CD4-positive, alpha-beta T cell (primary cell): ENCODE measurements at regions not wholly inside any gene's neighbourhood (a gene's known extent, or its start where the extent isn't known, plus 50 kb on each side); places are given as distances from the start of the nearest gene placed in this dataset.

ENCODE experiments used
- ATAC-seq: fragments of 200-7000 bp; cut with Tn5 transposase; one replicate; pipeline ENCODE4 v1.10.0; 2022; ENCODE audit warnings: mild to moderate bottlenecking; ENCODE audit not compliant: poor library complexity
- CTCF ChIA-PET: fragments of 350-600 bp; sonication (Branson Sonifier 250); formaldehyde crosslinking; loops from one replicate; lab custom pipeline; 2021; ENCODE audit warnings: antibody characterized with exemption, inconsistent platforms; lab: Charles Lee
- POLR2A ChIA-PET: fragments of 350-600 bp; sonication (Branson Sonifier 250); formaldehyde crosslinking; loops from one replicate; lab custom pipeline; 2021; ENCODE audit warnings: antibody characterized with exemption, inconsistent platforms; lab: Charles Lee
- DNase-seq, 14 experiments: peaks; one replicate each; pipeline ENCODE4 v3.0.0-alpha.2; 2013 to 2020; ENCODE audit warnings: mixed read lengths in 2 of 14
- H3K27ac ChIP-seq, 2 donors: one replicate each; pipeline versions ENCODE4 v1.5.1 to v1.7.0; 2013; ENCODE audit warnings: low read length in 2 of 2, low read depth in 1 of 2, mild to moderate bottlenecking in 1 of 2
- H3K27me3 ChIP-seq, 2 experiments: 1 replicate in 1 of 2; 2 replicates in 1 of 2; pipeline versions ENCODE4 v1.6.1 to v1.7.0; 2013; ENCODE audit warnings: low read length in 2 of 2, control low read depth in 1 of 2, mild to moderate bottlenecking in 1 of 2, moderate library complexity in 1 of 2; ENCODE audit not compliant: insufficient read depth in 2 of 2, control insufficient read depth in 1 of 2
- H3K36me3 ChIP-seq: one replicate; pipeline ENCODE4 v1.6.1; 2013; ENCODE audit warnings: low read length, control low read depth; ENCODE audit not compliant: insufficient read depth
- H3K4me1 ChIP-seq: one replicate; pipeline ENCODE4 v1.6.1; 2013; ENCODE audit warnings: low read length, control low read depth; ENCODE audit not compliant: insufficient read depth
- H3K4me3 ChIP-seq: one replicate; pipeline ENCODE4 v1.5.1; 2013; ENCODE audit warnings: mild to moderate bottlenecking, low read length, moderate library complexity
- H3K9me3 ChIP-seq, 2 experiments: 1 replicate in 1 of 2; 2 replicates in 1 of 2; pipeline versions ENCODE4 v1.6.1 to v1.7.0; 2013; ENCODE audit warnings: low read length in 2 of 2, mild to moderate bottlenecking in 2 of 2, control low read depth in 1 of 2, moderate library complexity in 1 of 2; ENCODE audit not compliant: control insufficient read depth in 1 of 2, insufficient read depth in 1 of 2
- H3K27ac Mint-ChIP-seq: one replicate; pipeline ENCODE4 v1.8.0; 2020; ENCODE audit warnings: mixed read lengths
- H3K27me3 Mint-ChIP-seq: one replicate; pipeline ENCODE4 v1.8.0; 2021; ENCODE audit warnings: mixed read lengths
- H3K36me3 Mint-ChIP-seq: one replicate; pipeline ENCODE4 v1.8.0; 2021; ENCODE audit warnings: low read depth, mixed read lengths
- H3K4me1 Mint-ChIP-seq: one replicate; pipeline ENCODE4 v1.8.0; 2021; ENCODE audit warnings: low read depth, mixed read lengths
- H3K4me3 Mint-ChIP-seq: one replicate; pipeline ENCODE4 v1.8.0; 2020; ENCODE audit warnings: mild to moderate bottlenecking, mixed read lengths
- H3K9me3 Mint-ChIP-seq: one replicate; pipeline ENCODE4 v1.8.0; 2020; ENCODE audit warnings: mixed read lengths
- CTCF ChIP-seq: fragments of 200-600 bp; IDR thresholded peaks from one replicate; pipeline ENCODE4 v1.8.0; 2022; ENCODE audit warnings: antibody characterized with exemption, mild to moderate bottlenecking
- intact Hi-C, 2 experiments: fragments of 100-400 bp; cut with DNase I in 1 of 2; cut with micrococcal nuclease in 1 of 2; formaldehyde crosslinking; loops; one replicate each; pipeline versions ENCODE4 v1.15.1 to v1.9.0; 2023 to 2025; cut with DNase I, micrococcal nuclease

DNA sequence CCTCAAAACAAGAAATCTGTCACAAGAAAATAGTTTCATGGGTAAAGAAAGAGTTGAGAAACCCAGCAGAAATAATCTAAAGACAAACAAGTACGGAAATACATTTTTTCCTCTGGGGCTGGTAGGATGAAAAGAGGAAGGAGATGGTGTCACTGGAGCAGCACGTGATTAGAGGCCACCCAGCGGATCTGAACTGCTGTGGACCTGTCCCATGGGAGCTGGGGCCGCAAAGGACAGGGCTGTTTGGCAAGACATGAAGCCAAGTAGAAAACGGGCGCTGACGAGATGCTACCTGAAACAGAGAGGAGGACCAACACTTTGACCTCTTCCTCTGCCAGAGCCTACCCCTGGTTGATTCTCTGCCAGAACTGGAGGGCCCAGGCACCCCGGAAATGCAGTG lies 295.4 kb upstream of the ATP5MC3 start:
- Histone ChIP-seq H3K27ac (no peak overlapping the region), H3K9me3 (no peaks in the 10 kb centered on the region), H3K4me3 (no peak overlapping the region), H3K27me3 (no peaks in the 10 kb centered on the region), H3K4me1 (no peaks in the 10 kb centered on the region), H3K36me3 (no peaks in the 10 kb centered on the region)
- ATAC-seq (no peak), DNase-seq (peak in 1 of 14 experiments; percentile 2)
- Mint-ChIP-seq H3K27me3 (no peaks in the 10 kb centered on the region), H3K9me3 (no peaks in the 10 kb centered on the region), H3K4me1 (no peaks in the 10 kb centered on the region), H3K36me3 (no peaks in the 10 kb centered on the region), H3K4me3 (no peak overlapping the region), H3K27ac (no peak overlapping the region)
- no peak for TF ChIP-seq CTCF
- ChIA-PET CTCF (no interaction called here), POLR2A (no interaction called here)
- intact Hi-C loops = no loop called here

DNA sequence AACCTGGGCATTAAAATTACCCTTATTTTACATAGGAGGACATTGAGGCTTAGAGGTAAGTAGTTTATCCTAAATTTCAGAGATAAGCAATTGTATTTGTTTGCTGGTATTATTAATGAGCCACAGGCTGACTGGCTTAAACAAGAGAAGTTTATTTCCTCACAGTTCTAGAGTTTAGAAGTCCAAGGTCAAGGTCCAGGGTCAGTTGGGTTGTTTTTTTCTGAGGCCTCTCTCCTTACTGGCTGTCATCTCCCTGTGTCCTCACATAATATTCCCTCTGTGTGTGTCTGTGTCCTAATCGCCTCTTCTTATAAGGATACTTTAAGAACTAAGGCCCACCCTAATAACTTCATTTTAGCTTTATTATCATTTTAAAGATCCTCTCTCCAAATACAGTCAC lies 294.9 kb upstream of the ATP5MC3 start:
- POLR2A ChIA-PET = no interaction called here
- Mint-ChIP-seq H3K4me1 (no peaks in the 10 kb centered on the region), H3K27me3 (no peaks in the 10 kb centered on the region), H3K9me3 (no peaks in the 10 kb centered on the region), H3K4me3 (no peak overlapping the region), H3K36me3 (no peaks in the 10 kb centered on the region), H3K27ac (no peak overlapping the region)
- Histone ChIP-seq H3K4me3 (no peak overlapping the region), H3K27me3 (no peaks in the 10 kb centered on the region), H3K4me1 (no peaks in the 10 kb centered on the region), H3K27ac (no peak overlapping the region), H3K36me3 (no peaks in the 10 kb centered on the region), H3K9me3 (no peaks in the 10 kb centered on the region)
- no peak for ATAC-seq
- no peak for DNase-seq
- no peak for TF ChIP-seq CTCF
- intact Hi-C loops = no loop called here
- CTCF ChIA-PET = no interaction called here

DNA sequence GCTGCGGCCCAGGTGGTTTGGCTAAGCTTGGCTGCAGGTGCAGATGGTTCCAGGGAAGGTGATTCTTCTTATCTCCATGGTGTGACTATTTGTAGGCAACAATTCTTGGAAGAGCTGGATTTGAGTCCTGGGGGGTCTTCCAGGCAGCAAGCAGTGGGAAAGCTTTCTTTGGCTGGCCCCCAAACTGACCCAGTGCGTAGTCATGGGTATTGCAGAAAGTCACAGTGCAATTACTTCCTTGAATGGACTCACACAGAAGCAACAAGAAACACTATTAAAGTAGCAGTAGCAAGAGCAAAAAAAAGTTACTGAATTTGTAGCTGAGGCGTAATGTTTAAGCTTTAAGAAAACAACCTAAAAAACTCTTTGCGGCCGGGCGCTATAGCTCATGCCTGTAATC lies 293.6 kb upstream of the ATP5MC3 start:
- Mint-ChIP-seq H3K27me3 (no peaks in the 10 kb centered on the region), H3K4me1 (no peaks in the 10 kb centered on the region), H3K4me3 (no peak overlapping the region), H3K27ac (no peak overlapping the region), H3K9me3 (no peaks in the 10 kb centered on the region), H3K36me3 (no peaks in the 10 kb centered on the region)
- ChIA-PET POLR2A (no interaction called here), CTCF (no interaction called here)
- no peak for TF ChIP-seq CTCF
- ATAC-seq (no peak), DNase-seq (no peak)
- H3K4me1 ChIP-seq = no peaks in the 10 kb centered on the region
- no peak overlapping the region for H3K27ac ChIP-seq
- intact Hi-C loops = no loop called here
- no peaks in the 10 kb centered on the region for H3K36me3 ChIP-seq
- H3K9me3 ChIP-seq = no peaks in the 10 kb centered on the region
- no peak overlapping the region for H3K4me3 ChIP-seq
- H3K27me3 ChIP-seq = no peaks in the 10 kb centered on the region
